Hepatocyte (in vitro differentiated cells): ENCODE measurements at regions not wholly inside any gene's neighbourhood (a gene's known extent, or its start where the extent isn't known, plus 50 kb on each side); places are given as distances from the start of the nearest gene placed in this dataset.

Experiments used
- DNase-seq: peaks from one replicate; pipeline ENCODE4 v3.0.0-alpha.2; 2016; ENCODE audit warnings: low spot score
- H2AFZ ChIP-seq: fragments of 200-600 bp; sonication (generic); 2 replicates; pipeline ENCODE4 v1.6.0; 2016; ENCODE audit warnings: antibody characterized with exemption, mild to moderate bottlenecking
- H3K27ac ChIP-seq: fragments of 200-600 bp; sonication (generic); 2 replicates; pipeline ENCODE4 v1.5.1; 2016; ENCODE audit warnings: mild to moderate bottlenecking
- H3K27me3 ChIP-seq: fragments of 200-600 bp; sonication (generic); 2 replicates; pipeline ENCODE4 v1.6.1; 2016
- H3K36me3 ChIP-seq: fragments of 200-600 bp; sonication (generic); replicated peaks from 2 replicates; pipeline ENCODE4 v1.5.1; 2016; ENCODE audit warnings: low read depth; ENCODE audit not compliant: insufficient read depth
- H3K4me1 ChIP-seq: fragments of 200-600 bp; sonication (generic); 2 replicates; pipeline ENCODE4 v1.5.1; 2016; ENCODE audit warnings: mild to moderate bottlenecking, moderate library complexity; ENCODE audit not compliant: insufficient read depth
- H3K4me2 ChIP-seq: fragments of 200-600 bp; sonication (generic); 2 replicates; pipeline ENCODE4 v1.6.0; 2016
- H3K4me3 ChIP-seq: fragments of 200-600 bp; sonication (generic); 2 replicates; pipeline ENCODE4 v1.5.1; 2016; ENCODE audit warnings: mild to moderate bottlenecking
- H3K79me2 ChIP-seq: fragments of 200-600 bp; sonication (generic); 2 replicates; pipeline ENCODE4 v1.6.0; 2017; ENCODE audit warnings: mild to moderate bottlenecking
- H3K9me2 ChIP-seq: fragments of 200-600 bp; sonication (generic); replicated peaks from 2 replicates; pipeline ENCODE4 v1.6.0; 2017; ENCODE audit warnings: mild to moderate bottlenecking; ENCODE audit not compliant: insufficient read depth
- H3K9me3 ChIP-seq: fragments of 200-600 bp; sonication (generic); 2 replicates; pipeline ENCODE4 v1.5.1; 2016; ENCODE audit warnings: low read depth, mild to moderate bottlenecking
- H4K20me1 ChIP-seq: fragments of 200-600 bp; sonication (generic); 2 replicates; pipeline ENCODE4 v1.6.0; 2016; ENCODE audit warnings: mild to moderate bottlenecking; ENCODE audit not compliant: insufficient read depth, poor library complexity, severe bottlenecking
- EZH2 ChIP-seq: fragments of 200-600 bp; sonication (generic); IDR thresholded peaks from 2 replicates; pipeline ENCODE4 v1.6.1; 2016; ENCODE audit warnings: antibody characterized with exemption, mild to moderate bottlenecking, borderline replicate concordance
- EZH2phosphoT487 ChIP-seq: fragments of 200-600 bp; sonication (generic); IDR thresholded peaks from one replicate; pipeline ENCODE4 v1.6.1; 2018; ENCODE audit warnings: antibody characterized with exemption, mild to moderate bottlenecking, low read depth, moderate library complexity; ENCODE audit not compliant: unreplicated experiment, severe bottlenecking
- WGBS: methylation state at CpG from one replicate; pipeline ENCODE4 v1.1.6; 2016; ENCODE audit warnings: low lambda C conversion rate; ENCODE audit errors: missing lambda C conversion rate; 5-methylcytosine and 5-hydroxymethylcytosine counted together
- TF ChIP-seq, protein P1 (sequence below): fragments of 200-600 bp; sonication (generic); IDR thresholded peaks from 2 replicates; pipeline ENCODE4 v1.5.1; 2016; ENCODE audit warnings: antibody characterized with exemption, mild to moderate bottlenecking; ENCODE audit not compliant: poor library complexity

GRCh38 chr10:130707389-130707979 is 571.3 kb downstream of the GLRX3 start:
- Histone ChIP-seq H3K4me3 (no peak overlapping the region), H3K4me2 (no peak overlapping the region), H3K27me3 (no peaks in the 10 kb centered on the region), H3K79me2 (no peaks in the 10 kb centered on the region), H3K9me2 (no peaks in the 10 kb centered on the region), H4K20me1 (no peaks in the 10 kb centered on the region), H3K36me3 (no peaks in the 10 kb centered on the region), H3K4me1 (no peaks in the 10 kb centered on the region), H3K27ac (no peak overlapping the region), H2AFZ (no peak overlapping the region), H3K9me3 (no peaks in the 10 kb centered on the region)
- WGBS: 86% methylated on average over 7 of the region's 7 CpGs
- no peak for DNase-seq
- no peak for TF ChIP-seq EZH2phosphoT487

GRCh38 chr10:130708465-130709070 is 572.4 kb downstream of the GLRX3 start:
- TF ChIP-seq, protein P1, sequence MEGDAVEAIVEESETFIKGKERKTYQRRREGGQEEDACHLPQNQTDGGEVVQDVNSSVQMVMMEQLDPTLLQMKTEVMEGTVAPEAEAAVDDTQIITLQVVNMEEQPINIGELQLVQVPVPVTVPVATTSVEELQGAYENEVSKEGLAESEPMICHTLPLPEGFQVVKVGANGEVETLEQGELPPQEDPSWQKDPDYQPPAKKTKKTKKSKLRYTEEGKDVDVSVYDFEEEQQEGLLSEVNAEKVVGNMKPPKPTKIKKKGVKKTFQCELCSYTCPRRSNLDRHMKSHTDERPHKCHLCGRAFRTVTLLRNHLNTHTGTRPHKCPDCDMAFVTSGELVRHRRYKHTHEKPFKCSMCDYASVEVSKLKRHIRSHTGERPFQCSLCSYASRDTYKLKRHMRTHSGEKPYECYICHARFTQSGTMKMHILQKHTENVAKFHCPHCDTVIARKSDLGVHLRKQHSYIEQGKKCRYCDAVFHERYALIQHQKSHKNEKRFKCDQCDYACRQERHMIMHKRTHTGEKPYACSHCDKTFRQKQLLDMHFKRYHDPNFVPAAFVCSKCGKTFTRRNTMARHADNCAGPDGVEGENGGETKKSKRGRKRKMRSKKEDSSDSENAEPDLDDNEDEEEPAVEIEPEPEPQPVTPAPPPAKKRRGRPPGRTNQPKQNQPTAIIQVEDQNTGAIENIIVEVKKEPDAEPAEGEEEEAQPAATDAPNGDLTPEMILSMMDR: no peak
- no peak for TF ChIP-seq EZH2phosphoT487
- TF ChIP-seq EZH2: no peak
- Histone ChIP-seq H3K9me2 (no peaks in the 10 kb centered on the region), H4K20me1 (no peaks in the 10 kb centered on the region), H3K27me3 (no peaks in the 10 kb centered on the region), H3K9me3 (no peaks in the 10 kb centered on the region), H3K36me3 (no peaks in the 10 kb centered on the region), H3K4me3 (no peak overlapping the region), H3K27ac (no peak overlapping the region), H3K79me2 (no peaks in the 10 kb centered on the region), H3K4me1 (no peaks in the 10 kb centered on the region), H2AFZ (no peak overlapping the region), H3K4me2 (no peak overlapping the region)
- 94% methylated on average over 18 of the region's 18 CpGs for WGBS
- no peak for DNase-seq

DNA sequence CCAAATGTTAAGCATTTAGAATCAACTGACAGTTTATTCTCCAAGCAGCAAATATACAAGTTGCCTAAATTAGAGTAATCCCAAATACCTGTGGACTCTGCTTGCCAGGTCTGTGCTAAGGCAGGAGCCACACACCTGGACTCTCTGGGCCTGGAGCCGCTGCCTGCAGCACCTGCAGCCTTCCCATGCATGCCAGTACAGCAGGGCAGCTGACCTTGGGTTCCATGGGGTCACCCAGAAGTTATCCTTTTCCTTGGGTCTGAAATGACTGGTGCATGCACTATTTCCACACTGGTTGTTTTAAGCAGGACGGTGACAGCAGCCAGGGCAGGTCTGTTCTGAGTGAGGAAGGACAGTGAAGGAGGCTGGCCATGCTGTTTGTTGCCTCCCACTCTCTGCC is 573.2 kb downstream of the GLRX3 start:
- H4K20me1 ChIP-seq: no peaks in the 10 kb centered on the region
- TF ChIP-seq EZH2phosphoT487 (no peak), EZH2 (no peak)
- TF ChIP-seq, protein P1: no peak
- H2AFZ ChIP-seq: no peak overlapping the region
- H3K9me3 ChIP-seq: no peaks in the 10 kb centered on the region
- no peak overlapping the region for H3K27ac ChIP-seq
- no peaks in the 10 kb centered on the region for H3K9me2 ChIP-seq
- H3K36me3 ChIP-seq: no peaks in the 10 kb centered on the region
- no peaks in the 10 kb centered on the region for H3K79me2 ChIP-seq
- H3K27me3 ChIP-seq: no peaks in the 10 kb centered on the region
- WGBS: 91% methylated on average over 2 of the region's 2 CpGs
- no peak overlapping the region for H3K4me3 ChIP-seq
- no peak for DNase-seq
- H3K4me1 ChIP-seq: no peaks in the 10 kb centered on the region
- H3K4me2 ChIP-seq: no peak overlapping the region

DNA sequence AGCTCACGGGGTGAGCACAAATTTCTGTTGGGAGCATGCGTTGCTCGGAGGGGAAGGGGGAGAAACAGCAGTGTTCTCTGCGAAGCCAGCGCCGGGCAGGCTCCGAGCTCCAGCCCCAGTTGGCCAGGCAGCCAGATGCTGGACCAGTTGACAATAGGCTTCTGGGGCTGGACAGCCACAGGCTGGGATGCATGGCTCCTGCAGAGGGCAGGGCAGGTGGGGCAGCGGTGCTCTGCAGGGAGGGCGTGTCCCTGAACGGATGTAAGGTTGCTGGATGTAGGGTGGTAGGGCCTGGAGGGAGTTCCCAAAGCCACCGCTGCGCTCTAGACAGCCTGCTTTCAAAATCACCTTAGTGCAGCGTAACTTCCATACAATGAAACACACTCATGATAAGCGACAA is 574.9 kb downstream of the GLRX3 start:
- TF ChIP-seq EZH2 (no peak), EZH2phosphoT487 (no peak)
- TF ChIP-seq, protein P1: no peak
- H3K9me3 ChIP-seq: no peaks in the 10 kb centered on the region
- DNase-seq: no peak
- H3K4me3 ChIP-seq: no peak overlapping the region
- no peak overlapping the region for H3K27ac ChIP-seq
- no peak overlapping the region for H2AFZ ChIP-seq
- H3K9me2 ChIP-seq: no peaks in the 10 kb centered on the region
- no peaks in the 10 kb centered on the region for H4K20me1 ChIP-seq
- H3K4me2 ChIP-seq: no peak overlapping the region
- H3K36me3 ChIP-seq: no peaks in the 10 kb centered on the region
- 81% methylated on average over 14 of the region's 14 CpGs for WGBS
- no peaks in the 10 kb centered on the region for H3K4me1 ChIP-seq
- no peaks in the 10 kb centered on the region for H3K79me2 ChIP-seq
- no peaks in the 10 kb centered on the region for H3K27me3 ChIP-seq
